GM12878 (cell line): ENCODE measurements at regions not wholly inside any gene's neighbourhood (a gene's known extent, or its start where the extent isn't known, plus 50 kb on each side); places are given as distances from the start of the nearest gene placed in this dataset.

Experiments
- ATAC-seq: fragments of 200-7000 bp; cut with Tn5 transposase; 3 replicates; pipeline ENCODE4 v1.9.1; 2020; ENCODE audit warnings: mild to moderate bottlenecking, moderate library complexity
- BruUV-seq: library from RNA; stranded (reverse); fragments of 400-500 nt; replicated peaks from 2 replicates; lab custom pipeline; 2021; lab: Mats Ljungman, UMichigan
- CTCF ChIA-PET: fragments of 300-600 bp; sonication (Branson Sonifier 250); formaldehyde crosslinking; extraction: SDS; loops from one replicate; lab custom pipeline; 2021; ENCODE audit warnings: inconsistent platforms; lab: Yijun Ruan, JAX
- POLR2A ChIA-PET: fragments of 350-600 bp; formaldehyde crosslinking; extraction: SDS; loops from one replicate; lab custom pipeline; 2021; ENCODE audit warnings: inconsistent platforms; lab: Charles Lee
- RAD21 ChIA-PET: fragments of 300-600 bp; sonication (Branson Sonifier 250); formaldehyde crosslinking; loops from one replicate; lab custom pipeline; 2023; ENCODE audit warnings: antibody characterized with exemption; ENCODE audit not compliant: unreplicated experiment; lab: Charles Lee
- SMC1A ChIA-PET: fragments of 300-600 bp; sonication (Branson Sonifier 250); formaldehyde crosslinking; loops from one replicate; lab custom pipeline; 2023; ENCODE audit not compliant: unreplicated experiment, uncharacterized antibody; lab: Charles Lee
- DNase-seq: peaks from one replicate; pipeline ENCODE4 v3.0.0-alpha.2; 2011; ENCODE audit warnings: low read depth, low spot score
- FAIRE-seq: peaks from 3 replicates; lab custom pipeline; 2011; peaks lifted over from hg19 to GRCh38; lab: Jason Lieb, UNC
- H2AFZ ChIP-seq: 2 replicates; pipeline ENCODE4 v1.6.0; 2011; ENCODE audit warnings: low read depth, low read length, control low read depth; ENCODE audit not compliant: control insufficient read depth
- H3K27ac ChIP-seq: 2 replicates; pipeline ENCODE4 v1.5.1; 2011; ENCODE audit warnings: control low read depth; ENCODE audit not compliant: control insufficient read depth, insufficient read depth
- H3K27me3 ChIP-seq, 2 experiments: replicated peaks in 1 of 2; 2 replicates each; pipeline versions ENCODE4 v1.6.0 to v1.6.1; 2011; ENCODE audit warnings: low read length in 1 of 2; ENCODE audit not compliant: control insufficient read depth in 2 of 2, insufficient read depth in 2 of 2
- H3K36me3 ChIP-seq, 2 experiments: 2 replicates each; pipeline ENCODE4 v1.5.1; 2011; ENCODE audit warnings: low read length in 1 of 2; ENCODE audit not compliant: control insufficient read depth in 2 of 2, insufficient read depth in 2 of 2
- H3K4me1 ChIP-seq: 2 replicates; pipeline ENCODE4 v1.6.1; 2011; ENCODE audit warnings: mild to moderate bottlenecking, low read length, moderate library complexity, mixed read lengths; ENCODE audit not compliant: control insufficient read depth, insufficient read depth
- H3K4me2 ChIP-seq: 2 replicates; pipeline ENCODE4 v1.6.0; 2011; ENCODE audit warnings: control low read depth; ENCODE audit not compliant: control insufficient read depth, insufficient read depth
- H3K4me3 ChIP-seq: fragments of 200-600 bp; sonication (generic); 2 replicates; pipeline ENCODE4 v1.5.1; 2016
- H3K79me2 ChIP-seq: 2 replicates; pipeline ENCODE4 v1.6.0; 2011; ENCODE audit warnings: low read length; ENCODE audit not compliant: control insufficient read depth, insufficient read depth
- H3K9ac ChIP-seq: 2 replicates; pipeline ENCODE4 v1.8.0; 2011; ENCODE audit warnings: low read length, control low read depth, mixed read lengths; ENCODE audit not compliant: control insufficient read depth, insufficient read depth
- H3K9me3 ChIP-seq: replicated peaks from 3 replicates; pipeline ENCODE4 v1.5.1; 2011; ENCODE audit warnings: mild to moderate bottlenecking, low read length; ENCODE audit not compliant: control insufficient read depth, insufficient read depth
- H4K20me1 ChIP-seq: 2 replicates; pipeline ENCODE4 v1.6.0; 2011; ENCODE audit not compliant: control insufficient read depth, insufficient read depth
- CBX5 ChIP-seq: sonication (generic); IDR thresholded peaks from 2 replicates; pipeline ENCODE4 v1.6.1; 2016; ENCODE audit warnings: low read depth, moderate library complexity, mild to moderate bottlenecking, inconsistent platforms
- CREB1 ChIP-seq: IDR thresholded peaks from 2 replicates; pipeline ENCODE4 v1.6.1; 2012; ENCODE audit warnings: low read depth, mild to moderate bottlenecking, inconsistent platforms
- E4F1 ChIP-seq: fragments of 450-650 bp; IDR thresholded peaks from 2 replicates; pipeline ENCODE4 v1.6.1; 2018; ENCODE audit warnings: borderline replicate concordance, mild to moderate bottlenecking; ENCODE audit not compliant: partially characterized antibody
- GATAD2B ChIP-seq: fragments of 450-650 bp; conservative IDR thresholded peaks from 2 replicates; pipeline ENCODE4 v1.6.1; 2017; ENCODE audit warnings: low read depth, mild to moderate bottlenecking, moderate library complexity
- KLF5 ChIP-seq: fragments of 450-650 bp; IDR thresholded peaks from 2 replicates; pipeline ENCODE4 v1.6.1; 2014; ENCODE audit warnings: mild to moderate bottlenecking; ENCODE audit not compliant: partially characterized antibody
- NFYA ChIP-seq: IDR thresholded peaks from 2 replicates; pipeline ENCODE4 v1.6.1; 2011; ENCODE audit warnings: low read depth, mild to moderate bottlenecking, low read length, improper control_type of control experiment, borderline replicate concordance
- RFX5 ChIP-seq: IDR thresholded peaks from 2 replicates; pipeline ENCODE4 v1.6.1; 2011; ENCODE audit warnings: low read depth, low read length, improper control_type of control experiment
- SPI1 ChIP-seq: IDR thresholded peaks from 2 replicates; pipeline ENCODE4 v1.6.1; 2011; ENCODE audit warnings: low read depth, mild to moderate bottlenecking, low read length, moderate library complexity, borderline replicate concordance; ENCODE audit not compliant: insufficient read depth
- SUZ12 ChIP-seq: fragments of 200-600 bp; sonication (generic); IDR thresholded peaks from one replicate; pipeline ENCODE4 v1.6.1; 2018; ENCODE audit warnings: antibody characterized with exemption, mild to moderate bottlenecking; ENCODE audit not compliant: unreplicated experiment
- WRNIP1 ChIP-seq: IDR thresholded peaks from 2 replicates; pipeline ENCODE4 v1.6.1; 2011; ENCODE audit warnings: low read depth, low read length, improper control_type of control experiment, borderline replicate concordance
- WGBS: methylation state at CpG from one replicate; pipeline ENCODE4 v1.1.6; 2016; ENCODE audit warnings: low lambda C conversion rate; ENCODE audit not compliant: insufficient replicate concordance, insufficient coverage; ENCODE audit errors: missing lambda C conversion rate; 5-methylcytosine and 5-hydroxymethylcytosine counted together
- in situ Hi-C: fragments of 300-500 bp; cut with MboI; formaldehyde crosslinking; loops from 9 replicates; pipeline ENCODE4 v1.14.3; 2018; ENCODE audit warnings: mixed read lengths
- intact Hi-C: fragments of 100-400 bp; cut with micrococcal nuclease; formaldehyde crosslinking; loops from one replicate; pipeline ENCODE4 v1.14.2; 2022; ENCODE audit not compliant: unreplicated experiment
- TF ChIP-seq, protein P1 (sequence below): IDR thresholded peaks from 2 replicates; pipeline ENCODE4 v1.6.1; 2011; ENCODE audit warnings: mild to moderate bottlenecking, low read depth, low read length, moderate library complexity; ENCODE audit not compliant: insufficient replicate concordance
- TF ChIP-seq, protein P2 (sequence below): fragments of 450-650 bp; IDR thresholded peaks from 2 replicates; pipeline ENCODE4 v1.6.1; 2016; ENCODE audit warnings: mild to moderate bottlenecking
- TF ChIP-seq, protein P3 (sequence below): fragments of 450-650 bp; IDR thresholded peaks from 2 replicates; pipeline ENCODE4 v1.6.1; 2017; ENCODE audit warnings: borderline replicate concordance
- TF ChIP-seq, protein P4 (sequence below): fragments of 450-650 bp; formaldehyde crosslinking; IDR thresholded peaks from 2 replicates; pipeline ENCODE4 v1.4.0; 2022; ENCODE audit warnings: mild to moderate bottlenecking, moderate library complexity

DNA sequence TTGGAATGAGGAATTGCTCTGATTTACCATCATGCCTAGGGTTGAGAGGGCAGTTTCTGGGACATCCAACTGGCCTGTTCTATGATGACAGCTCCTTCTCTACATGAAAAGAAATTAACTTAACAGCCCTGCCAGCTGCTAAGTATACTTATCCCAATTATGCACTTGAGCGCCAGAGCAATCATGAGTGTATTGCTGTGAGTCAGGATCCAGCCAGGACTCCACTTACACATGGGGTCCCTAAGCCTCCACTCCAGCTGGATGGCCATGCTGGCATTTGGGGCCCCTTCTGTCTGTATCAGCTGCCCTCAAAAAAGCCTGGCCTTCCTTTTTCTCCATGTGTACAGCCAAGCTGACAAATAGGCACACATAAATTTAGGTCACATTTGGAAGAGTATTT lies 481.9 kb downstream of the TMX3 start:
- no peak for FAIRE-seq
- SMC1A ChIA-PET, result no interaction called here
- Histone ChIP-seq H3K9me3 (no peaks in the 10 kb centered on the region), H3K4me1 (no peaks in the 10 kb centered on the region), H3K27ac (no peak overlapping the region), H2AFZ (no peak overlapping the region), H3K79me2 (no peaks in the 10 kb centered on the region), H4K20me1 (no peaks in the 10 kb centered on the region), H3K4me2 (no peak overlapping the region), H3K9ac (no peak overlapping the region), H3K36me3 (no peaks in the 10 kb centered on the region), H3K4me3 (no peak overlapping the region), H3K27me3 (no peaks in the 10 kb centered on the region)
- RAD21 ChIA-PET, result no interaction called here
- 30% methylated on average over 1 of the region's 1 CpG for WGBS
- intact Hi-C loops (no loop called here), in situ Hi-C loops (no loop called here)
- DNase-seq, result no peak
- CTCF ChIA-PET, result no interaction called here
- BruUV-seq, result no TSS peak
- POLR2A ChIA-PET, result no interaction called here
- no peak for TF ChIP-seq E4F1
- no peak for TF ChIP-seq WRNIP1
- TF ChIP-seq, protein P1, sequence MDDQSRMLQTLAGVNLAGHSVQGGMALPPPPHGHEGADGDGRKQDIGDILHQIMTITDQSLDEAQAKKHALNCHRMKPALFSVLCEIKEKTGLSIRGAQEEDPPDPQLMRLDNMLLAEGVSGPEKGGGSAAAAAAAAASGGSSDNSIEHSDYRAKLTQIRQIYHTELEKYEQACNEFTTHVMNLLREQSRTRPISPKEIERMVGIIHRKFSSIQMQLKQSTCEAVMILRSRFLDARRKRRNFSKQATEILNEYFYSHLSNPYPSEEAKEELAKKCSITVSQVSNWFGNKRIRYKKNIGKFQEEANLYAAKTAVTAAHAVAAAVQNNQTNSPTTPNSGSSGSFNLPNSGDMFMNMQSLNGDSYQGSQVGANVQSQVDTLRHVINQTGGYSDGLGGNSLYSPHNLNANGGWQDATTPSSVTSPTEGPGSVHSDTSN, result no peak
- TF ChIP-seq, protein P2, sequence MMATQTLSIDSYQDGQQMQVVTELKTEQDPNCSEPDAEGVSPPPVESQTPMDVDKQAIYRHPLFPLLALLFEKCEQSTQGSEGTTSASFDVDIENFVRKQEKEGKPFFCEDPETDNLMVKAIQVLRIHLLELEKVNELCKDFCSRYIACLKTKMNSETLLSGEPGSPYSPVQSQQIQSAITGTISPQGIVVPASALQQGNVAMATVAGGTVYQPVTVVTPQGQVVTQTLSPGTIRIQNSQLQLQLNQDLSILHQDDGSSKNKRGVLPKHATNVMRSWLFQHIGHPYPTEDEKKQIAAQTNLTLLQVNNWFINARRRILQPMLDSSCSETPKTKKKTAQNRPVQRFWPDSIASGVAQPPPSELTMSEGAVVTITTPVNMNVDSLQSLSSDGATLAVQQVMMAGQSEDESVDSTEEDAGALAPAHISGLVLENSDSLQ, result no peak
- TF ChIP-seq RFX5, result no peak
- no peak for TF ChIP-seq GATAD2B
- TF ChIP-seq CBX5, result no peak
- TF ChIP-seq KLF5, result no peak
- no peak for TF ChIP-seq CREB1
- TF ChIP-seq, protein P3, sequence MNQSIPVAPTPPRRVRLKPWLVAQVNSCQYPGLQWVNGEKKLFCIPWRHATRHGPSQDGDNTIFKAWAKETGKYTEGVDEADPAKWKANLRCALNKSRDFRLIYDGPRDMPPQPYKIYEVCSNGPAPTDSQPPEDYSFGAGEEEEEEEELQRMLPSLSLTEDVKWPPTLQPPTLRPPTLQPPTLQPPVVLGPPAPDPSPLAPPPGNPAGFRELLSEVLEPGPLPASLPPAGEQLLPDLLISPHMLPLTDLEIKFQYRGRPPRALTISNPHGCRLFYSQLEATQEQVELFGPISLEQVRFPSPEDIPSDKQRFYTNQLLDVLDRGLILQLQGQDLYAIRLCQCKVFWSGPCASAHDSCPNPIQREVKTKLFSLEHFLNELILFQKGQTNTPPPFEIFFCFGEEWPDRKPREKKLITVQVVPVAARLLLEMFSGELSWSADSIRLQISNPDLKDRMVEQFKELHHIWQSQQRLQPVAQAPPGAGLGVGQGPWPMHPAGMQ, result no peak
- TF ChIP-seq SPI1, result no peak
- TF ChIP-seq, protein P4, sequence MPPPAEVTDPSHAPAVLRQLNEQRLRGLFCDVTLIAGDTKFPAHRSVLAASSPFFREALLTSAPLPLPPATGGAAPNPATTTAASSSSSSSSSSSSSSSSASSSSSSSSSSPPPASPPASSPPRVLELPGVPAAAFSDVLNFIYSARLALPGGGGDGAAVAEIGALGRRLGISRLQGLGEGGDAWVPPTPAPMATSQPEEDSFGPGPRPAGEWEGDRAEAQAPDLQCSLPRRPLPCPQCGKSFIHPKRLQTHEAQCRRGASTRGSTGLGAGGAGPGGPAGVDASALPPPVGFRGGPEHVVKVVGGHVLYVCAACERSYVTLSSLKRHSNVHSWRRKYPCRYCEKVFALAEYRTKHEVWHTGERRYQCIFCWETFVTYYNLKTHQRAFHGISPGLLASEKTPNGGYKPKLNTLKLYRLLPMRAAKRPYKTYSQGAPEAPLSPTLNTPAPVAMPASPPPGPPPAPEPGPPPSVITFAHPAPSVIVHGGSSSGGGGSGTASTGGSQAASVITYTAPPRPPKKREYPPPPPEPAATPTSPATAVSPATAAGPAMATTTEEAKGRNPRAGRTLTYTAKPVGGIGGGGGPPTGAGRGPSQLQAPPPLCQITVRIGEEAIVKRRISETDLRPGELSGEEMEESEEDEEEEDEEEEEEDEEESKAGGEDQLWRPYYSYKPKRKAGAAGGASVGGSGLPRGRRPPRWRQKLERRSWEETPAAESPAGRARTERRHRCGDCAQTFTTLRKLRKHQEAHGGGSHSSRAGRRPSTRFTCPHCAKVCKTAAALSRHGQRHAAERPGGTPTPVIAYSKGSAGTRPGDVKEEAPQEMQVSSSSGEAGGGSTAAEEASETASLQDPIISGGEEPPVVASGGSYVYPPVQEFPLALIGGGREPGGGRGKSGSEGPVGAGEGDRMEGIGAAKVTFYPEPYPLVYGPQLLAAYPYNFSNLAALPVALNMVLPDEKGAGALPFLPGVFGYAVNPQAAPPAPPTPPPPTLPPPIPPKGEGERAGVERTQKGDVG (CRISPR knock-in tag), result no peak
- no peak for TF ChIP-seq SUZ12
- TF ChIP-seq NFYA, result no peak
- ATAC-seq, result no peak
